HUES48 (cell line): ENCODE measurements at regions not wholly inside any gene's neighbourhood (a gene's known extent, or its start where the extent isn't known, plus 50 kb on each side); places are given as distances from the start of the nearest gene placed in this dataset.
A peak's percentile ranks its signal among the peaks of the same experiment; 100 is the strongest.
"Not testable (repeated sequence)": the region's sequence is repeated elsewhere in the genome, so short reads cannot be mapped to it uniquely, and the experiment has no call there.

Experiments used
- H3K27ac ChIP-seq: one replicate; pipeline ENCODE4 v1.7.0; 2013; ENCODE audit warnings: low read depth, low read length, inconsistent platforms
- H3K27me3 ChIP-seq: 2 replicates; pipeline ENCODE4 v1.6.1; 2013; ENCODE audit warnings: mild to moderate bottlenecking, low read length; ENCODE audit not compliant: control insufficient read depth, insufficient read depth
- H3K36me3 ChIP-seq: 2 replicates; pipeline ENCODE4 v1.6.1; 2013; ENCODE audit warnings: low read length; ENCODE audit not compliant: control insufficient read depth, insufficient read depth
- H3K4me1 ChIP-seq: 2 replicates; pipeline ENCODE4 v1.6.1; 2013; ENCODE audit warnings: mild to moderate bottlenecking, low read length; ENCODE audit not compliant: control insufficient read depth, insufficient read depth
- H3K4me3 ChIP-seq: 2 replicates; pipeline ENCODE4 v1.5.1; 2013; ENCODE audit warnings: mild to moderate bottlenecking, low read depth, low read length
- H3K9ac ChIP-seq: 2 replicates; pipeline ENCODE4 v1.6.1; 2013; ENCODE audit warnings: mild to moderate bottlenecking, low read depth, low read length, moderate library complexity
- H3K9me3 ChIP-seq: 2 replicates; pipeline ENCODE4 v1.6.1; 2013; ENCODE audit warnings: low read length; ENCODE audit not compliant: control insufficient read depth, insufficient read depth

DNA sequence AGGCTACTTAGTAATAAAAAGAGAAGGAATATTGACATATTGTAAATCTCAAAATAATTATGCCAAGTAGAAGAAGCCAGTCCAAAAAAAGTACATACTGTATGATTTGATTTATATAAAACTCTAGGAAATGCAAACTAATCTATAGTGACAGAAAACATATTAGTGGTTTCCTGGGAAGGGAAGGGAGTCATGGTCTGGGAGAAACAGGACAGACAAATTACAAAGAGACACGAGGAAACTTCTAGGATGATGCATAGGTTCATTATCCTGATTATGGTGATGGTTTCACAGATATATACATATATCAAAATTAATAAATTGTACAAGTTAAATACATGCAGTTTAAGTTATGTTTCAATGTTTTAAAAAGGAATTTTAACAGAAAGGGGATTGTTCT, 81.0 kb upstream of the GOLGA8B start:
- Histone ChIP-seq H3K4me3 (no peak overlapping the region), H3K27ac (no peak overlapping the region), H3K4me1 (no peaks in the 10 kb centered on the region), H3K9ac (no peak overlapping the region), H3K9me3 (no peaks in the 10 kb centered on the region), H3K36me3 (no peaks in the 10 kb centered on the region), H3K27me3 (no peaks in the 10 kb centered on the region)

DNA sequence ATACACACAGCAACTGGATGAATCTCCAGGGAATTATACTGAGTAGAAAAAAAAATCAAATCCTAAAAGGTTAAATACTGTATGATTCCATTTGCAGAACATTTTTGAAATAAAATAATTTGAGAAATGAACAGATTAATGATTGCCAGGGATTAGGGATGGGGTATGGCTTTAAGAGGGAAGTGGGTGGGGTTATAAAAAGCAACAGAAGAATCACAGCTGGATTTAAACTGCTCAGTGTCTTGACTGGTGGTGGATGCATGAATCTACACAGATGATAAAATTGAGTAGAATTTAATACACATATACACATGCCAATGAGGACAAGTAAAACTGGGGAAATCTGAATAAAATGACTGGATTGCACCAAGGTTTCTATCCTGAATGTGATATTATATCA, 79.7 kb upstream of the GOLGA8B start:
- no peak overlapping the region for H3K27ac ChIP-seq
- H3K9ac ChIP-seq: no peak overlapping the region
- H3K9me3 ChIP-seq: no peaks in the 10 kb centered on the region
- H3K36me3 ChIP-seq: no peaks in the 10 kb centered on the region
- peaks cover 7% of the 10 kb centered on the region for H3K4me1 ChIP-seq
- no peak overlapping the region for H3K4me3 ChIP-seq
- no peaks in the 10 kb centered on the region for H3K27me3 ChIP-seq

DNA sequence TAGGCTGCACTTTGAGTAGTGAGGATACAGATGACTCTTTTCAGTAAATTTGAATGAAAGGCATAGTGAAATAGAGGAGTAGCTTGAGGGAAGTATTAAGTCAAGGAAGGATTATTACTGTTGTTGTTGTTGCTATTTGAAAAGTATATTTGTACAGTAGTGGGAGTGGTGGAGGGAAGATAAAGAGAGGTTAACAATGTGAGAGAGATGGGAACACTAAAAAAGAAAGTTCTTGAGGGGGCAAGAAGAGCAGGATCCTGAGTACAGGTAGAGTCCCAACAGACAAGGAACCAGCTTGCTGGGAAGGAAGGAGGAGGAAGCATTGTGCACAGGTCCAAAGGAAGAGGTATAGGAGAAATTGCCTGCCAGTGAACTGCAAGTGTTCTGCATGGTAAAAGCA, 75.6 kb upstream of the GOLGA8B start:
- no peaks in the 10 kb centered on the region for H3K9me3 ChIP-seq
- H3K4me3 ChIP-seq: no peak overlapping the region

DNA sequence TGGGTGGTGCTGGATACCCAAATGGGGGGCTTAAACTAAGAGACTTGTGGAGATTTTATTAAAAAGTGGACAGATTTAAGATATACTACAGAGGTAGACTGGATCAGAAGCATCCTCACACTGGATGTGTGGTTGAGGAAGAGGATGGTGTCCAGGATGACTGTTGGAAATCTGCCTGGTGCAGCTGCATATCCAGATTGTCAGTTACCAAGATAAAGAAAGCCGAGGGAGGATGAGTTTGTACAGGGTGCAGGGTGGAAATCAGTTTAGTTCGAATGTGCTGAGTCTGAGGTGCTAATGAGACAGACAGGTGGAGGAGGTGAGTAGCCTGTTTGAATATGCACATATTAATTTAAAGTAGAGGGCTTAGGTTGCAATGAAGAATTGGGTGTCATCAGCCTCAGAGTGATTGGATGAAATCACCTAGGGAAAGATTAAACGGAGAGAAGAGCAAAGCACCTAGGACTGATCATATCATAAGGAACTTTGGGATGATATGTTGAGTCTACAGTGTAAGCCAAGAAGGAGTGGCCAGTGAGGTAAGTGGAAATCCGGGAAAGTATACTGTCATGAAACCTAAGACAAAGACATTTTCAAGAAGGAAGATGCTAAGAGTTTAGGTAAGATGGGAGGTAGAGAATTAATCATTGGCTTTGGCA, 74.1 kb upstream of the GOLGA8B start:
- Histone ChIP-seq H3K4me3 (no peak overlapping the region; the same call in 1 of the 2 replicates), H3K27me3 (no peaks in the 10 kb centered on the region), H3K27ac (no peak overlapping the region), H3K9me3 (no peaks in the 10 kb centered on the region), H3K36me3 (no peaks in the 10 kb centered on the region), H3K9ac (0 out of 2 replicates have a peak overlapping the region, but pooled peaks have one; percentile 5), H3K4me1 (peaks cover 26% of the 10 kb centered on the region)

More for the DNA sequence above, 75.6 kb upstream of the GOLGA8B start:
- Histone ChIP-seq H3K27ac (no peak overlapping the region), H3K27me3 (no peaks in the 10 kb centered on the region), H3K9ac (no peak overlapping the region), H3K36me3 (no peaks in the 10 kb centered on the region), H3K4me1 (peaks cover 26% of the 10 kb centered on the region)

DNA sequence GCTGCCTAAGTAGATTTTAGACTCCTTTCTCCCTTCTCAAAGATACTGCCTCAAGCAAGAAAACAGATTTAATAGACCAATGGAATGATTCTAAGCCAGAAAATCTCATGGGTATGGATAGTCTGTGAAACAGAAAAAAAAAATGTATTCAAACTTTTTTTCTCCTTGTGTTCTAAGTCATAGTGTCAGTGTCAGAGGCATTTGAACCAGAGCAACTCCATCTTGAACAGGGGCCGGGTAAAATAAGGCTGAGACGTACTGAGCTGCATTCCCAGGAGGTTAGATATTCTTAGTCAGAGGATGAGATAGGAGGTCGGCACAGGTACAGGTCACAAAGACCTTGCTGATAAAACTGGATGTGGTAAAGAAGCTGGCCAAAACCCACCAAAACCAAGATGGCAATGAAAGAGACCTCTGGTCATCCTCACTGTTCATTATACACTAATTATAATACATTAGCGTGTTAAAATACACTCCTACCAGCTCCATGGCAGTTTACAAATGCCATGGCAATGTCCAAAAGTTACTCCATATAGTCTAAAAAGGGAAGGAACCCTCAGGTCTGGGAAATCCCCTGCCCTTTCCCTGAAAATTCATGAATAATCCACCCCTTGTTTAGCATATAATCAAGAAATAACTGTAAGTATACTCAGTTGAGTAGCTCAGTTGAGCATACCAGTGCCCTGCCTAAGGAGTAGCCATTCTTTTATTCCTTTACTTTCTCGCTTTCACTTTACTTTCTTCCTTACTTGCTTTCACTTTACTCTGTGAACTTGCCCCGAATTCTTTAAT, 72.8 kb upstream of the GOLGA8B start:
- Histone ChIP-seq H3K9ac (no peak overlapping the region), H3K4me3 (no peak overlapping the region), H3K4me1 (peaks cover 26% of the 10 kb centered on the region), H3K27ac (no peak overlapping the region), H3K36me3 (no peaks in the 10 kb centered on the region), H3K27me3 (no peaks in the 10 kb centered on the region), H3K9me3 (no peaks in the 10 kb centered on the region)

DNA sequence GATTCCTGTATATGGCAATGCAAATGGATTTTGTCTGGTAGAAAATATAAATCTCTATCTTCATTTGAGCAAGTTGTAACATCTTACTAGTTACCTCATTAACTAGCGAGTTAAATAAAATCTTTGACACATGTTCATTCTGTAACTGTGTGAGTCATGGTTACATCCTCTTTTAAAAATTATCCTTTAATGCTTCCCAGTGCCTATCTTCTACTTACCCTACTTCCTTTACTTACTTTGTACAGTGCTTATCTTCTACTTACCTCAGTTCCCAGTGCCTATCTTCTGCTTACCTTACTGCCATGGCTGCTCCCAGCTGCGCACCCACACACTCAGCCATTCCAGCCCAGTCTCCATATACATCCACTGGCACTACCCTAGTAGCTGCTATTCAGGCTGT, 71.9 kb upstream of the GOLGA8B start:
- H3K9me3 ChIP-seq: no peaks in the 10 kb centered on the region
- no peak overlapping the region for H3K9ac ChIP-seq
- H3K4me3 ChIP-seq: no peak overlapping the region
- no peaks in the 10 kb centered on the region for H3K36me3 ChIP-seq
- peaks cover 26% of the 10 kb centered on the region for H3K4me1 ChIP-seq
- no peak overlapping the region for H3K27ac ChIP-seq
- H3K27me3 ChIP-seq: no peaks in the 10 kb centered on the region

DNA sequence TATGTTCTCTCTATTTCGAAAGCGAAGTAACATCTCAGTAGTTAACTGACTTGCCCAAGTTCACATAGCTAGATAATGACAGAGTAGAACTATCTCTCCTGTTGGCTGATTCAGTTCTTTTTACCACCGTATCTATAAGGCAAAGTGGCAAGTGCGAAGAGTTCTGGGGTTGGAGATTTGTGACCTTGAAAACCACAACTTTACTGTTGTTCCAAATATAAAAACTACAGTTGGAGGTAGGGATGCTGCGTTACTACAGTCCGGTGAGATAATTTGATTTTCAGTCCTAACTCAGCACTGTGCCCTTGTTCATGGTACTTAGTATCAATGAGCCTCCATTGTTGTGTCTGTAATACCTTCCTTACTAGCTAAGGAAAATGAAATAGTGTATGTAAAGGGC, 71.2 kb upstream of the GOLGA8B start:
- Histone ChIP-seq H3K9me3 (no peaks in the 10 kb centered on the region), H3K27ac (no peak overlapping the region), H3K27me3 (no peaks in the 10 kb centered on the region), H3K4me1 (peaks cover 26% of the 10 kb centered on the region), H3K4me3 (no peak overlapping the region), H3K36me3 (no peaks in the 10 kb centered on the region), H3K9ac (no peak overlapping the region)

DNA sequence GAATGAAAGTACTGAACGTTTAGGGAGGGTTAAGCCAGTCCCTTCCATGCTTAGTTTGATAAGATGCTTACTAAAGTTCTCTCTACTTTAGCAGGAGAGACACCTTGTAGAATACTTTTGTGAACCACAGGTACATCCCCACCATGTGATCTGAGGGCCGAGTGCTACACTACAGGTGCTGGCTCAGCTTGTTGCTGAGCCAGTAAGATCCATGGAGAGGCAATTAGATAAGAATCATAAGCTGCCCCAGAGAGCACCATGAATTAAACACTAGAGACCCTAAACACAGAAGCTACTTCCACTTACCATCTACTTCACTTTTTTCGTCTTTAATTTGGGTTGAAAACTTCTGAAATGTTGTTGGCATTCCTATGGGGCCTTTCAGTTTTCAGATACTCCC, 70.5 kb upstream of the GOLGA8B start:
- no peaks in the 10 kb centered on the region for H3K9me3 ChIP-seq
- peaks cover 26% of the 10 kb centered on the region for H3K4me1 ChIP-seq
- no peak overlapping the region for H3K9ac ChIP-seq
- H3K27ac ChIP-seq: no peak overlapping the region
- no peaks in the 10 kb centered on the region for H3K36me3 ChIP-seq
- no peak overlapping the region for H3K4me3 ChIP-seq
- no peaks in the 10 kb centered on the region for H3K27me3 ChIP-seq

DNA sequence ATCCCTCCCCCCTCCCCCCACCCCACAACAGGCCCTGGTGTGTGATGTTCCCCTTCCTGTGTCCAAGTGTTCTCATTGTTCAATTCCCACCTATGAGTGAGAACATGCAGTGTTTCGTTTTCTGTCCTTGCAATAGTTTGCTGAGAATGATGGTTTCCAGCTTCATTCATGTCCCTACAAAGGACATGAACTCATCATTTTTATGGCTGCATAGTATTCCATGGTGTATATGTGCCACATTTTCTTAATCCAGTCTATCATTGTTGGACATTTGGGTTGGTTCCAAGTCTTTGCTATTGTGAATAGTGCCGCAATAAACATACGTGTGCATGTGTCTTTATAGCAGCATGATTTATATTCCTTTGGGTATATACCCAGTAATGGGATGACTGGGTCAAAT, 69.9 kb upstream of the GOLGA8B start:
- H3K27me3 ChIP-seq, H3K9me3 ChIP-seq, H3K4me3 ChIP-seq, H3K36me3 ChIP-seq, H3K9ac ChIP-seq, H3K27ac ChIP-seq: not testable (repeated sequence)
- H3K4me1 ChIP-seq: peaks cover 23% of the 10 kb centered on the region

DNA sequence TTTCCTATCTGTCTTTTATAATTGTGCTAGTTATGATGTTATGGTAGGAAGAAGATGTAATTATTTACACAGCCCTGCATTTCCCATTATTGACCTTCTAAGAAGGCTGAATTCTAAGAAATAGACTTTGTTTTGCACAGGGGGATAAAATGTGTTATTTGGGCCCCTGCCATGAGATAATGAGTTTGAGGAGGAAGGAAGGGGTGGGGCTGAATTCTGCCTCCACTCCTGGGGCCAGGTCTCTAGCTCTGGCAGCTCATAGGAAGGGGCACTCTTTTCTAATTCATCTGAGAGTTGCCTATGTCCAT, 69.2 kb upstream of the GOLGA8B start:
- peaks cover 21% of the 10 kb centered on the region for H3K4me1 ChIP-seq
- no peaks in the 10 kb centered on the region for H3K9me3 ChIP-seq
- no peak overlapping the region for H3K27ac ChIP-seq
- H3K36me3 ChIP-seq: no peaks in the 10 kb centered on the region
- no peak overlapping the region for H3K9ac ChIP-seq
- no peaks in the 10 kb centered on the region for H3K27me3 ChIP-seq
- no peak overlapping the region for H3K4me3 ChIP-seq

DNA sequence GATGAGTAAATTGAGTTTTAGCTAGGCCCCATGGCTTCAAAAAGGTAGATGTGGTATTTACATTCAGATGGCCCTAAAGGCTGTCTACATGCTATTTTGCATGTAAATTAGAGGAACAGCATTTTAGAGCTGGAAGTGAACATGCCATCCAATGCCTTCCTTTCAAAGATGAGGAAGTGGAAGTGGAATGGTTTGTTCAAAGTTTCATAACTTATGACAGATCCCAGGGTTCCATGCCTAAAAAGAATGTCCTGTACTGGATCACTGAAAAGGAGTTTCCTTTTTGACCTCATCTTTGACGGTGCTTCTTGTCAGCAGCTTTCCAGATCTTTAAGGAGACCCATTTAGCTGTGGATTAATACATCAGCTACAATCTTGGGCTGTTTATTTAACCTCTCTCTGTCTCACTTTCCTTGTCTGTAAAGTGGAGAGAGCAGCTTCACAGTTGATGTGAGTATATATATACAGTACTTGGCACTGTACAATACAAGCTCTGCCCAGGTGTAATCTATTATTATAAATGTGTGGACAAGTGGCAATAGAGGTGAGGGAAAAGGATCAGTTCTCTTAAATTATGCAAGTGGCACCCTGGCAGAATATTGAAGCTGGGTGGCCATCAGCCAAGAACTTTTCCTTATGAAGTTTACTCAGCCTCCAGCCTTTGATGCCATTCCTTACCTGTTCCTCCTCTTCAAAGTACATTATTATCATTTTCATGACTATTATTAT, 68.7 kb upstream of the GOLGA8B start:
- peaks cover 16% of the 10 kb centered on the region for H3K4me1 ChIP-seq
- H3K27ac ChIP-seq: no peak overlapping the region
- H3K4me3 ChIP-seq: no peak overlapping the region
- no peak overlapping the region for H3K9ac ChIP-seq
- no peaks in the 10 kb centered on the region for H3K9me3 ChIP-seq
- no peaks in the 10 kb centered on the region for H3K36me3 ChIP-seq
- H3K27me3 ChIP-seq: no peaks in the 10 kb centered on the region
